Right lobe of liver (tissue), 6 donors: ENCODE measurements at regions not wholly inside any gene's neighbourhood (a gene's known extent, or its start where the extent isn't known, plus 50 kb on each side); places are given as distances from the start of the nearest gene placed in this dataset.

ENCODE experiments used
- ATAC-seq, 4 donors: fragments of 200-7000 bp; cut with Tn5 transposase; one replicate each; pipeline ENCODE4 v1.9.1; 2020; ENCODE audit warnings: mild to moderate bottlenecking in 4 of 4, moderate library complexity in 4 of 4
- DNase-seq, 3 donors: peaks; one replicate each; pipeline ENCODE4 v3.0.0-alpha.2; 2020
- H3K27ac ChIP-seq, 3 donors: fragments of 200-600 bp; one replicate each; pipeline ENCODE4 v1.8.0; 2022
- H3K27me3 ChIP-seq, 2 donors: fragments of 200-600 bp; one replicate each; pipeline ENCODE4 v1.8.0; 2022
- H3K36me3 ChIP-seq, 4 donors: fragments of 200-600 bp; sonication (generic) in 1 of 4; one replicate each; pipeline versions ENCODE4 v1.5.1 to v1.8.0; 2017 to 2022; ENCODE audit warnings: control low read depth in 1 of 4
- H3K4me1 ChIP-seq, 4 donors: fragments of 200-600 bp; sonication (generic) in 1 of 4; one replicate each; pipeline versions ENCODE4 v1.5.1 to v1.8.0; 2017 to 2022; ENCODE audit warnings: control low read depth in 1 of 4
- H3K4me3 ChIP-seq, 3 donors: fragments of 200-600 bp; one replicate each; pipeline ENCODE4 v1.8.0; 2022
- H3K9me3 ChIP-seq, 4 donors: fragments of 200-600 bp; sonication (generic) in 1 of 4; one replicate each; pipeline versions ENCODE4 v1.5.1 to v1.8.0; 2017 to 2022; ENCODE audit warnings: control low read depth in 1 of 4
- CTCF ChIP-seq, 4 donors: fragments of 200-600 bp in 3 of 4; fragments of 450-650 bp in 1 of 4; IDR thresholded peaks; one replicate each; pipeline versions ENCODE4 v1.5.1 to v1.8.0; 2016 to 2022; ENCODE audit warnings: antibody characterized with exemption in 4 of 4, mild to moderate bottlenecking in 2 of 4
- POLR2A ChIP-seq: fragments of 450-650 bp; IDR thresholded peaks from one replicate; pipeline ENCODE4 v1.6.1; 2017; ENCODE audit warnings: antibody characterized with exemption, mild to moderate bottlenecking
- WGBS: methylation state at CpG from one replicate; pipeline ENCODE4 v1.1.6; 2018; ENCODE audit warnings: low coverage, low lambda C conversion rate; ENCODE audit not compliant: insufficient coverage; ENCODE audit errors: missing lambda C conversion rate; 5-methylcytosine and 5-hydroxymethylcytosine counted together
- intact Hi-C, 2 donors: fragments of 100-400 bp; cut with DNase I; formaldehyde crosslinking; loops; one replicate each; pipeline versions ENCODE4 v1.11.2 to v1.14.1; 2022
- donor health status: DM: no; HTN: yes; CAD: no.
- donor health status: DM: no; HTN: no; CAD: no.
- donor health status: DM: no; HTN: no; CAD: no.
- donor health status: DM: no; HTN: yes; CAD: no.
- donor health status: DM: no; HTN: yes; CAD: no.

GRCh38 chr3:44045476-44046275 lies 196.0 kb upstream of the TOPAZ1 start:
- Histone ChIP-seq H3K4me1 (no peaks in the 10 kb centered on the region), H3K27me3 (no peaks in the 10 kb centered on the region), H3K27ac (no peak overlapping the region), H3K36me3 (no peaks in the 10 kb centered on the region), H3K4me3 (no peak overlapping the region), H3K9me3 (no peaks in the 10 kb centered on the region)
- TF ChIP-seq POLR2A (no peak), CTCF (IDR thresholded peaks at IDR 0.05) (no peak)
- intact Hi-C loops = no loop called here
- peak in 2 of 4 donors; percentile 34 to 40 for ATAC-seq
- 17% methylated on average over 4 of the region's 4 CpGs for WGBS
- DNase-seq = no peak

GRCh38 chr3:44047796-44048195 lies 193.9 kb upstream of the TOPAZ1 start:
- DNase-seq (no peak), ATAC-seq (no peak)
- Histone ChIP-seq H3K27me3 (no peaks in the 10 kb centered on the region), H3K4me3 (no peak overlapping the region), H3K4me1 (no peaks in the 10 kb centered on the region), H3K9me3 (no peaks in the 10 kb centered on the region), H3K36me3 (no peaks in the 10 kb centered on the region), H3K27ac (no peak overlapping the region)
- 67% methylated on average over 3 of the region's 3 CpGs for WGBS
- intact Hi-C loops = no loop called here
- no peak for TF ChIP-seq POLR2A
- TF ChIP-seq CTCF (IDR thresholded peaks at IDR 0.05) = no peak

DNA sequence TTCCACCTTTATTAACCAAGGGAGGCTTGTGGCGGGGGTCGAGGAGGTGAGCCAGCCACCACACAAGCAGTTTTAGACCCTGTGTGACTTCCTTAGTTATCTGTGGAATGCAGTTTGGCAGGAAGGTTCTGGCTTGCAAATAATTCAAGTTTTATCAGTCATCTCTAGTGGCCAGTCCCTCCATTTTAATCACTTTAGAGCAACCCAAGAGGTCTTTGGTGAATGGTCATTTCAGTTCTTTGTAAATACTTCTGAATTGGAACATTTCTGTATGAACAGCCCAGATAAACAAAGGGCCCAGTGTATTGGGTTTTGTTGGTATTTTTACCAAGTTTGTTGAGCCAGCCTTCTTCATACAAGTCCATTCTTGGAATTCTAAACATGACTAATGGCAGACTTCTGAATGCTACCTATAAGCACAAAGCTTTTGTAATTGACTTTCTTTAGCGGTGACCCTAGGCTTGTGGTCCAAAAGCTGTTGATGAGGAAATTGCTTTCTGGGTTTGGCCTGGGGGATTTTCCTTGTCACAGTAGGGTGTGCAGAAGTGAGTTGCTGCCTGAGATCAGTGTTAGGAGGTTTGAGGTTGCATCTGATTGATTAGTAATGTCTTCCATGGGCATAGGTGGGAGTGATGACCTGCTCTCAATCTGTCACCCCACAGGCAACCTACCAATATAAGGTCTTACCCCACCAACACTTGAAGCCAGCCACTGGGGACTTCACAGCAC lies 193.3 kb upstream of the TOPAZ1 start:
- WGBS = 23% methylated on average over 3 of the region's 3 CpGs
- H3K4me1 ChIP-seq = no peaks in the 10 kb centered on the region
- no peaks in the 10 kb centered on the region for H3K36me3 ChIP-seq
- no peak overlapping the region for H3K4me3 ChIP-seq
- no peak overlapping the region for H3K27ac ChIP-seq
- TF ChIP-seq CTCF (IDR thresholded peaks at IDR 0.05) (no peak), POLR2A (no peak)
- intact Hi-C loops = no loop called here
- no peaks in the 10 kb centered on the region for H3K27me3 ChIP-seq
- no peak for ATAC-seq
- H3K9me3 ChIP-seq = no peaks in the 10 kb centered on the region
- no peak for DNase-seq

DNA sequence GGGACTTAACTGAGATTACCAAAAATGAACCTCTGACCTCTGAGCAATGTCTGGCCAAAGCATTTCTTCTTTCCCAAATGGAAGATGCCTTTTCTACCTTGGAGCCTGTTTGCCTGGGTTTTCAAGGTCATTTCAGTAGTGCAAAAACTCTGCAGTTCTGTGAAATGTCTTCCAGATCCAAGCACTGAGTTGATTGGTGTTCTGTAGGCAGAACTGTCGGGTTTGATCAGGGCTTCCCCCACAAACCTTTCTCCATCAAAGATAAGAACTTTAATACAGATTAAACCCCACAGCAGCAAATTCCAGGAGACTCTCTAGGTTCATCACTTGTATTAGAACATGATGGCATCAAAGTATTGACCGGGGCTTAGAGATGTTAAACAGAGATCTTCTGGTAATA lies 192.7 kb upstream of the TOPAZ1 start:
- DNase-seq (no peak), ATAC-seq (no peak)
- Histone ChIP-seq H3K4me1 (no peaks in the 10 kb centered on the region), H3K27ac (no peak overlapping the region), H3K9me3 (no peaks in the 10 kb centered on the region), H3K36me3 (no peaks in the 10 kb centered on the region), H3K4me3 (no peak overlapping the region), H3K27me3 (no peaks in the 10 kb centered on the region)
- intact Hi-C loops = no loop called here
- whole genome bisulfite sequencing = 73% methylated on average over 2 of the region's 2 CpGs
- TF ChIP-seq POLR2A = no peak
- no peak for TF ChIP-seq CTCF (IDR thresholded peaks at IDR 0.05)
